ENCODE measurements at regions not wholly inside any gene's neighbourhood (a gene's known extent, or its start where the extent isn't known, plus 50 kb on each side); places are given as distances from the start of the nearest gene placed in this dataset.

GRCh38 chr6:44739181-44739580, 351.7 kb downstream of the CDC5L start:
- FAIRE-seq (no peak), DNase-seq (peak in 2 of 5 donors; percentile 9 to 34)
- no peak overlapping the region for H3K4me3 ChIP-seq (ENCODE audit: low read length in 3 of 3)
- no peaks in the 10 kb centered on the region for H3K27me3 ChIP-seq (ENCODE audit: control insufficient read depth, insufficient read depth, low read length)
- intact Hi-C loops (cut with DNase I): no loop called here
- peaks cover 0 to 4% (median 3%) of the 10 kb centered on the region in 3 donors for H3K4me1 ChIP-seq (ENCODE audit: control insufficient read depth in 2 of 3, insufficient read depth in 2 of 3, low read depth in 1 of 3, low read length in 3 of 3)
- H3K36me3 ChIP-seq (ENCODE audit: control insufficient read depth in 2 of 3, insufficient read depth in 3 of 3, low read length in 3 of 3): no peaks in the 10 kb centered on the region
- no peaks in the 10 kb centered on the region for H3K9me3 ChIP-seq (ENCODE audit: control insufficient read depth in 2 of 3, insufficient read depth in 1 of 3, low read length in 3 of 3)
- no peak for TF ChIP-seq CTCF (IDR thresholded peaks at IDR 0.05; ENCODE audit: borderline replicate concordance, extremely low read depth, insufficient read depth)
- H3K27ac ChIP-seq (ENCODE audit: low read depth in 2 of 2, low read length in 2 of 2): no peak overlapping the region
- H3K9ac ChIP-seq (ENCODE audit: low read length in 3 of 3): no peak overlapping the region

GRCh38 chr6:44740566-44741120, 353.1 kb downstream of the CDC5L start:
- Histone ChIP-seq H3K9me3 (ENCODE audit: control insufficient read depth in 2 of 3, insufficient read depth in 1 of 3, low read length in 3 of 3) (no peaks in the 10 kb centered on the region), H3K4me3 (ENCODE audit: low read length in 3 of 3) (no peak overlapping the region), H3K9ac (ENCODE audit: low read length in 3 of 3) (no peak overlapping the region), H3K27ac (ENCODE audit: low read depth in 2 of 2, low read length in 2 of 2) (no peak overlapping the region), H3K36me3 (ENCODE audit: control insufficient read depth in 2 of 3, insufficient read depth in 3 of 3, low read length in 3 of 3) (no peaks in the 10 kb centered on the region), H3K27me3 (ENCODE audit: control insufficient read depth, insufficient read depth, low read length) (no peaks in the 10 kb centered on the region), H3K4me1 (ENCODE audit: control insufficient read depth in 2 of 3, insufficient read depth in 2 of 3, low read depth in 1 of 3, low read length in 3 of 3) (peaks cover 0 to 4% (median 3%) of the 10 kb centered on the region in 3 donors)
- TF ChIP-seq CTCF (IDR thresholded peaks at IDR 0.05; ENCODE audit: borderline replicate concordance, extremely low read depth, insufficient read depth): no peak
- intact Hi-C loops (cut with DNase I): no loop called here
- DNase-seq (no peak), FAIRE-seq (no peak)

GRCh38 chr6:44742201-44742600, 354.7 kb downstream of the CDC5L start:
- peaks cover 0 to 4% (median 3%) of the 10 kb centered on the region in 3 donors for H3K4me1 ChIP-seq (ENCODE audit: control insufficient read depth in 2 of 3, insufficient read depth in 2 of 3, low read depth in 1 of 3, low read length in 3 of 3)
- no peak for DNase-seq

More at GRCh38 chr6:44742201-44742600, 354.7 kb downstream of the CDC5L start:
- no peaks in the 10 kb centered on the region for H3K36me3 ChIP-seq (ENCODE audit: control insufficient read depth in 2 of 3, insufficient read depth in 3 of 3, low read length in 3 of 3)
- FAIRE-seq: no peak
- no peaks in the 10 kb centered on the region for H3K27me3 ChIP-seq (ENCODE audit: control insufficient read depth, insufficient read depth, low read length)
- no peak overlapping the region for H3K4me3 ChIP-seq (ENCODE audit: low read length in 3 of 3)
- no peak overlapping the region for H3K27ac ChIP-seq (ENCODE audit: low read depth in 2 of 2, low read length in 2 of 2)
- H3K9me3 ChIP-seq (ENCODE audit: control insufficient read depth in 2 of 3, insufficient read depth in 1 of 3, low read length in 3 of 3): no peaks in the 10 kb centered on the region
- intact Hi-C loops (cut with DNase I): no loop called here
- no peak for TF ChIP-seq CTCF (IDR thresholded peaks at IDR 0.05; ENCODE audit: borderline replicate concordance, extremely low read depth, insufficient read depth)
- H3K9ac ChIP-seq (ENCODE audit: low read length in 3 of 3): no peak overlapping the region

All from kidney (tissue), 13 donors.